ENCODE measurements at regions not wholly inside any gene's neighbourhood (a gene's known extent, or its start where the extent isn't known, plus 50 kb on each side); places are given as distances from the start of the nearest gene placed in this dataset.

DNA sequence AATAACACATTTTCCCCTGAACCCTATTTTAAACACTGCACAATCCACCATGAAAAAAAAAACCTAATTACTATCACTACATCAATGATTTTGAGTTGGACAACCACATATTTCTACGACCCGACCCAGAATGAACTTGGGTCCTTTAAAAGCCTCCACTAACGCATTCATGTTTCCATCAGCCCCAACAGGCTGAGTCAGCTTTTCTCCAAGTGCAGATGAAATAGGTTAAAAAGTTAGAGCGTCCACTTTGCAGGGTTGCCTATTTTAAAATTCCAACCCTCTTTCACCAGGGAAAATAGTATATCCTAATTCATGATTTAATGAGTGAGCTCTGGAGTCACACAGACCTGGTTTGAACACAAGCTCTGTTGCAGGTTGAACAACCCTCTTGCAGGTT lies 501.0 kb upstream of the SORCS1 start:
- TF ChIP-seq, protein P1, sequence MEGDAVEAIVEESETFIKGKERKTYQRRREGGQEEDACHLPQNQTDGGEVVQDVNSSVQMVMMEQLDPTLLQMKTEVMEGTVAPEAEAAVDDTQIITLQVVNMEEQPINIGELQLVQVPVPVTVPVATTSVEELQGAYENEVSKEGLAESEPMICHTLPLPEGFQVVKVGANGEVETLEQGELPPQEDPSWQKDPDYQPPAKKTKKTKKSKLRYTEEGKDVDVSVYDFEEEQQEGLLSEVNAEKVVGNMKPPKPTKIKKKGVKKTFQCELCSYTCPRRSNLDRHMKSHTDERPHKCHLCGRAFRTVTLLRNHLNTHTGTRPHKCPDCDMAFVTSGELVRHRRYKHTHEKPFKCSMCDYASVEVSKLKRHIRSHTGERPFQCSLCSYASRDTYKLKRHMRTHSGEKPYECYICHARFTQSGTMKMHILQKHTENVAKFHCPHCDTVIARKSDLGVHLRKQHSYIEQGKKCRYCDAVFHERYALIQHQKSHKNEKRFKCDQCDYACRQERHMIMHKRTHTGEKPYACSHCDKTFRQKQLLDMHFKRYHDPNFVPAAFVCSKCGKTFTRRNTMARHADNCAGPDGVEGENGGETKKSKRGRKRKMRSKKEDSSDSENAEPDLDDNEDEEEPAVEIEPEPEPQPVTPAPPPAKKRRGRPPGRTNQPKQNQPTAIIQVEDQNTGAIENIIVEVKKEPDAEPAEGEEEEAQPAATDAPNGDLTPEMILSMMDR (conservative IDR thresholded peaks at IDR 0.05; ENCODE audit: low read depth in 2 of 2) = no peak
- TF ChIP-seq, protein P2, sequence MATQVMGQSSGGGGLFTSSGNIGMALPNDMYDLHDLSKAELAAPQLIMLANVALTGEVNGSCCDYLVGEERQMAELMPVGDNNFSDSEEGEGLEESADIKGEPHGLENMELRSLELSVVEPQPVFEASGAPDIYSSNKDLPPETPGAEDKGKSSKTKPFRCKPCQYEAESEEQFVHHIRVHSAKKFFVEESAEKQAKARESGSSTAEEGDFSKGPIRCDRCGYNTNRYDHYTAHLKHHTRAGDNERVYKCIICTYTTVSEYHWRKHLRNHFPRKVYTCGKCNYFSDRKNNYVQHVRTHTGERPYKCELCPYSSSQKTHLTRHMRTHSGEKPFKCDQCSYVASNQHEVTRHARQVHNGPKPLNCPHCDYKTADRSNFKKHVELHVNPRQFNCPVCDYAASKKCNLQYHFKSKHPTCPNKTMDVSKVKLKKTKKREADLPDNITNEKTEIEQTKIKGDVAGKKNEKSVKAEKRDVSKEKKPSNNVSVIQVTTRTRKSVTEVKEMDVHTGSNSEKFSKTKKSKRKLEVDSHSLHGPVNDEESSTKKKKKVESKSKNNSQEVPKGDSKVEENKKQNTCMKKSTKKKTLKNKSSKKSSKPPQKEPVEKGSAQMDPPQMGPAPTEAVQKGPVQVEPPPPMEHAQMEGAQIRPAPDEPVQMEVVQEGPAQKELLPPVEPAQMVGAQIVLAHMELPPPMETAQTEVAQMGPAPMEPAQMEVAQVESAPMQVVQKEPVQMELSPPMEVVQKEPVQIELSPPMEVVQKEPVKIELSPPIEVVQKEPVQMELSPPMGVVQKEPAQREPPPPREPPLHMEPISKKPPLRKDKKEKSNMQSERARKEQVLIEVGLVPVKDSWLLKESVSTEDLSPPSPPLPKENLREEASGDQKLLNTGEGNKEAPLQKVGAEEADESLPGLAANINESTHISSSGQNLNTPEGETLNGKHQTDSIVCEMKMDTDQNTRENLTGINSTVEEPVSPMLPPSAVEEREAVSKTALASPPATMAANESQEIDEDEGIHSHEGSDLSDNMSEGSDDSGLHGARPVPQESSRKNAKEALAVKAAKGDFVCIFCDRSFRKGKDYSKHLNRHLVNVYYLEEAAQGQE (IDR thresholded peaks at IDR 0.05; ENCODE audit: unreplicated experiment) = no peak
- TF ChIP-seq EZH2 (IDR thresholded peaks at IDR 0.05; ENCODE audit: low read depth, unreplicated experiment) (no peak), CREB1 (CRISPR knock-in tag; IDR thresholded peaks at IDR 0.05; ENCODE audit: low read depth) (no peak), POLR2AphosphoS5 (IDR thresholded peaks at IDR 0.05; ENCODE audit: low read depth) (no peak), EZH2phosphoT487 (IDR thresholded peaks at IDR 0.05; ENCODE audit: unreplicated experiment) (no peak), ZNF114 (CRISPR knock-in tag; IDR thresholded peaks at IDR 0.05) (no peak), JUNB (IDR thresholded peaks at IDR 0.05; ENCODE audit: unreplicated experiment) (no peak), NANOG (IDR thresholded peaks at IDR 0.05; ENCODE audit: borderline replicate concordance) (no peak)
- TF ChIP-seq, protein P3, sequence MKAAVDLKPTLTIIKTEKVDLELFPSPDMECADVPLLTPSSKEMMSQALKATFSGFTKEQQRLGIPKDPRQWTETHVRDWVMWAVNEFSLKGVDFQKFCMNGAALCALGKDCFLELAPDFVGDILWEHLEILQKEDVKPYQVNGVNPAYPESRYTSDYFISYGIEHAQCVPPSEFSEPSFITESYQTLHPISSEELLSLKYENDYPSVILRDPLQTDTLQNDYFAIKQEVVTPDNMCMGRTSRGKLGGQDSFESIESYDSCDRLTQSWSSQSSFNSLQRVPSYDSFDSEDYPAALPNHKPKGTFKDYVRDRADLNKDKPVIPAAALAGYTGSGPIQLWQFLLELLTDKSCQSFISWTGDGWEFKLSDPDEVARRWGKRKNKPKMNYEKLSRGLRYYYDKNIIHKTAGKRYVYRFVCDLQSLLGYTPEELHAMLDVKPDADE (IDR thresholded peaks at IDR 0.05) = no peak

Data from GM23338 (cell line).